Astrocyte (in vitro differentiated cells and primary cell): ENCODE measurements at regions not wholly inside any gene's neighbourhood (a gene's known extent, or its start where the extent isn't known, plus 50 kb on each side); places are given as distances from the start of the nearest gene placed in this dataset.

Experiments used
- DNase-seq: peaks from one replicate; pipeline ENCODE4 v3.0.0-alpha.2; 2010; ENCODE audit warnings: low read depth
- FAIRE-seq: peaks from 2 replicates; lab custom pipeline; 2011; peaks lifted over from hg19 to GRCh38; lab: Jason Lieb, UNC
- H2AFZ ChIP-seq: 2 replicates; pipeline ENCODE4 v1.6.0; 2012; ENCODE audit warnings: low read depth, low read length, inconsistent platforms
- H3K27ac ChIP-seq: 2 replicates; pipeline ENCODE4 v1.5.1; 2011; ENCODE audit warnings: low read depth, low read length, inconsistent platforms
- H3K27me3 ChIP-seq: 2 replicates; pipeline ENCODE4 v1.6.0; 2011; ENCODE audit warnings: low read length, inconsistent platforms; ENCODE audit not compliant: insufficient read depth
- H3K36me3 ChIP-seq: 2 replicates; pipeline ENCODE4 v1.5.1; 2011; ENCODE audit warnings: low read length, inconsistent platforms; ENCODE audit not compliant: insufficient read depth
- H3K4me1 ChIP-seq: 2 replicates; pipeline ENCODE4 v1.5.1; 2011; ENCODE audit warnings: low read length, inconsistent platforms; ENCODE audit not compliant: insufficient read depth
- H3K4me2 ChIP-seq: 2 replicates; pipeline ENCODE4 v1.6.0; 2012; ENCODE audit warnings: low read length, inconsistent platforms
- H3K4me3 ChIP-seq: 2 replicates; pipeline ENCODE4 v1.5.1; 2011; ENCODE audit warnings: low read depth, mild to moderate bottlenecking, low read length, inconsistent platforms; ENCODE audit not compliant: insufficient read depth
- H3K79me2 ChIP-seq: 2 replicates; pipeline ENCODE4 v1.6.0; 2012; ENCODE audit warnings: mild to moderate bottlenecking, low read length, inconsistent platforms; ENCODE audit not compliant: insufficient read depth
- H3K9ac ChIP-seq: 2 replicates; pipeline ENCODE4 v1.6.0; 2012; ENCODE audit warnings: mild to moderate bottlenecking, low read length, inconsistent platforms
- H3K9me3 ChIP-seq: 2 replicates; pipeline ENCODE4 v1.5.1; 2012; ENCODE audit warnings: low read depth, mild to moderate bottlenecking, low read length, inconsistent platforms; ENCODE audit not compliant: insufficient read depth
- H4K20me1 ChIP-seq: 2 replicates; pipeline ENCODE4 v1.6.0; 2012; ENCODE audit warnings: low read length, inconsistent platforms; ENCODE audit not compliant: insufficient read depth
- H3K27ac Mint-ChIP-seq: one replicate; pipeline ENCODE4 v1.8.0; 2021; ENCODE audit warnings: mild to moderate bottlenecking, mixed read lengths; ENCODE audit not compliant: unreplicated experiment
- H3K27me3 Mint-ChIP-seq: one replicate; pipeline ENCODE4 v1.8.0; 2021; ENCODE audit warnings: low read depth, mixed read lengths; ENCODE audit not compliant: unreplicated experiment
- H3K36me3 Mint-ChIP-seq: one replicate; pipeline ENCODE4 v1.8.0; 2021; ENCODE audit warnings: low read depth, mixed read lengths; ENCODE audit not compliant: unreplicated experiment
- H3K4me1 Mint-ChIP-seq: one replicate; pipeline ENCODE4 v1.8.0; 2021; ENCODE audit warnings: low read depth, mixed read lengths; ENCODE audit not compliant: unreplicated experiment
- H3K4me3 Mint-ChIP-seq: one replicate; pipeline ENCODE4 v1.8.0; 2021; ENCODE audit warnings: mild to moderate bottlenecking, moderate library complexity, mixed read lengths; ENCODE audit not compliant: unreplicated experiment
- H3K9me3 Mint-ChIP-seq: one replicate; pipeline ENCODE4 v1.8.0; 2021; ENCODE audit warnings: mild to moderate bottlenecking, mixed read lengths; ENCODE audit not compliant: unreplicated experiment
- EZH2 ChIP-seq: IDR thresholded peaks from 2 replicates; pipeline ENCODE4 v1.6.1; 2012; ENCODE audit warnings: mild to moderate bottlenecking, low read length, inconsistent platforms; ENCODE audit not compliant: insufficient read depth
- TF ChIP-seq, protein P1 (sequence below): IDR thresholded peaks from 2 replicates; pipeline ENCODE4 v1.5.1; 2011; ENCODE audit warnings: low read depth, mild to moderate bottlenecking, inconsistent platforms, low read length, moderate library complexity; ENCODE audit not compliant: insufficient read depth

DNA sequence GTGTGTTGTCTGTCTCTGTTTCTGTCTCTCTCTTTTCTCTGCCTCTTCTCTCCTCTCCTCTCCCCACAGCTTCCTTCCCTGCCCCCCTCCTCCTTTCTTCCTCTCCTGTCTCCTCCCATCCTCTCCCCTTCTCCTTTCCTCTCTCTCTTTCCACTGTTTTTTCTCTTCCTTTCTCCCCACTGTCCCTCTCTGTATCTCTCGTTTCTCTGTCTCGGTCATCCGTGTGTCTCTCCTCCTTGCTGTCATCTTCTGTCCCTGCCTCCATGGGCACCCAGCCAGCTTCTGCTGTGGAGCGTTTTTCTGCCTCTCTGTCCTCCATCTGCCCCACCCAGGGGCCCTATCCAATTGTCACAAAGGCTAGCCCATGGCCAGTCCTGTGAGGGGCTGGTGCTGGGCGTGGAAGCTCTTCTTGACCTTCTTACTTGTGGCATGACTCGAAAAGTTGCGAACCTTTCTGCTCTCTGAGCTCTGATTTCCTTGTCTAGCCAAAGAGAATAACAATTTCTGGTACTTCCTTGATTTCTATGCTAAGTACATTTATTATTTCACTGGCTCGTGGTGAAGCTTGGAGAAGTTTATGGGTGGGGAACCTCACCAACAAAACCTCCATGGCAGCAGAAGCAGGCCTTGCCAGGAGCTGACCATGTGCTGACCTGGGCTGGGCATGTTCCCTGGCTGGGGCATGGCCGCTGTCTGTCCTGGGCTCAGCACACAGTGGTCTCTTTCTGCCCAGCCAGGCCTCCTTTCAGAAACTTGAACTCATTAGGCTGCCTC is 69.3 kb downstream of the CEBPB start:
- Mint-ChIP-seq H3K4me1 (peaks cover 11% of the 10 kb centered on the region), H3K9me3 (no peaks in the 10 kb centered on the region), H3K27me3 (peaks cover 2% of the 10 kb centered on the region), H3K27ac (no peak overlapping the region), H3K36me3 (no peaks in the 10 kb centered on the region), H3K4me3 (no peak overlapping the region)
- no peaks in the 10 kb centered on the region for H3K79me2 ChIP-seq
- H3K4me1 ChIP-seq: peaks cover 3% of the 10 kb centered on the region
- no peaks in the 10 kb centered on the region for H3K27me3 ChIP-seq
- no peak overlapping the region for H3K4me3 ChIP-seq
- TF ChIP-seq, protein P1, sequence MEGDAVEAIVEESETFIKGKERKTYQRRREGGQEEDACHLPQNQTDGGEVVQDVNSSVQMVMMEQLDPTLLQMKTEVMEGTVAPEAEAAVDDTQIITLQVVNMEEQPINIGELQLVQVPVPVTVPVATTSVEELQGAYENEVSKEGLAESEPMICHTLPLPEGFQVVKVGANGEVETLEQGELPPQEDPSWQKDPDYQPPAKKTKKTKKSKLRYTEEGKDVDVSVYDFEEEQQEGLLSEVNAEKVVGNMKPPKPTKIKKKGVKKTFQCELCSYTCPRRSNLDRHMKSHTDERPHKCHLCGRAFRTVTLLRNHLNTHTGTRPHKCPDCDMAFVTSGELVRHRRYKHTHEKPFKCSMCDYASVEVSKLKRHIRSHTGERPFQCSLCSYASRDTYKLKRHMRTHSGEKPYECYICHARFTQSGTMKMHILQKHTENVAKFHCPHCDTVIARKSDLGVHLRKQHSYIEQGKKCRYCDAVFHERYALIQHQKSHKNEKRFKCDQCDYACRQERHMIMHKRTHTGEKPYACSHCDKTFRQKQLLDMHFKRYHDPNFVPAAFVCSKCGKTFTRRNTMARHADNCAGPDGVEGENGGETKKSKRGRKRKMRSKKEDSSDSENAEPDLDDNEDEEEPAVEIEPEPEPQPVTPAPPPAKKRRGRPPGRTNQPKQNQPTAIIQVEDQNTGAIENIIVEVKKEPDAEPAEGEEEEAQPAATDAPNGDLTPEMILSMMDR: no peak
- no peak for TF ChIP-seq EZH2
- H4K20me1 ChIP-seq: no peaks in the 10 kb centered on the region
- H3K4me2 ChIP-seq: no peak overlapping the region
- no peaks in the 10 kb centered on the region for H3K9me3 ChIP-seq
- no peak for FAIRE-seq
- peak overlapping the region; percentile 22 for H2AFZ ChIP-seq
- no peak for DNase-seq
- no peak overlapping the region for H3K9ac ChIP-seq
- H3K36me3 ChIP-seq: no peaks in the 10 kb centered on the region
- no peak overlapping the region for H3K27ac ChIP-seq

DNA sequence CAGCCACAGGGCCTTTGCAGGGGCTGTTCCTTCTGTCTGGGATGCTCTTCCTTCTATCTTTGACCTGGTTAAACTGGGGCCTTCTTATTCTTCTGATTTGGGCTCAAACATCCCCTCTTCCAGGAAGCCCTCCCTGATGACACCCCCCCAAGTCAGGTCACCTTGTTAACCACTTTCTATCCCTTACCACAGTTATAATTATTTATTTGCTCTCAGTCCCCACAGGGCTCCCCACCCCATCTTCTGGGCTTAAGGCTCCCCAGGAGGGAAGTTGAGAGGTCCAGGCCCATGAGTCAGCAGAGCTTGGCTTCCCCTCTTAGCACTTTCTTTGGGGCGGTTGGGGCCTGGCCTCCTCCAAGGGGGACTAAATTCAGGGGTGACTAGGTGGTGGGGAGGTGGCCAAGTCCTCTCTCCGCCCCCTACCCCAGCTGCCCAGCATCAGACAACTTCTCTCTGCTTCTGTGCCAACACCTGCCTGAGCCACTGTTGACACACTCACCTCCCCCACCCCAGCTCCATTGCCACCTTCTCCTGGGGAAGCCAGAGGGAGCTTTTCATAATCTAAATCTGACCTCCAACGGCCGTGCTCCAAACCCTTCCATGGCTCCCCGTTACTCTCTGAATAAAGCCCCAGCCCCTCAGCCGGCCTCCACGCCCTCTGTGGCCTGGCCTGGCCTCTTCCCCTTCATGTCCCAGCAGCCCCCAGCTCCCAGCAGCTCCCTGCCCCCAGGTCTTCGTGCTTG is 70.0 kb downstream of the CEBPB start:
- Mint-ChIP-seq H3K27ac (no peak overlapping the region), H3K27me3 (peaks cover 3% of the 10 kb centered on the region), H3K4me3 (no peak overlapping the region), H3K4me1 (peaks cover 11% of the 10 kb centered on the region), H3K9me3 (no peaks in the 10 kb centered on the region), H3K36me3 (no peaks in the 10 kb centered on the region)
- no peak overlapping the region for H3K4me3 ChIP-seq
- no peaks in the 10 kb centered on the region for H3K79me2 ChIP-seq
- TF ChIP-seq, protein P1: no peak
- no peak for TF ChIP-seq EZH2
- H3K36me3 ChIP-seq: no peaks in the 10 kb centered on the region
- H2AFZ ChIP-seq: no peak overlapping the region
- FAIRE-seq (no peak), DNase-seq (no peak)
- H3K9ac ChIP-seq: no peak overlapping the region
- H3K9me3 ChIP-seq: no peaks in the 10 kb centered on the region
- no peaks in the 10 kb centered on the region for H3K27me3 ChIP-seq
- no peaks in the 10 kb centered on the region for H4K20me1 ChIP-seq
- H3K27ac ChIP-seq: no peak overlapping the region
- H3K4me2 ChIP-seq: no peak overlapping the region
- H3K4me1 ChIP-seq: peaks cover 3% of the 10 kb centered on the region
